Mammary epithelial cell (primary cell): ENCODE measurements at regions not wholly inside any gene's neighbourhood (a gene's known extent, or its start where the extent isn't known, plus 50 kb on each side); places are given as distances from the start of the nearest gene placed in this dataset.

Experiments
- EZH2 ChIP-seq: IDR thresholded peaks from 2 replicates; pipeline ENCODE4 v1.6.1; 2012; ENCODE audit warnings: low read length, inconsistent platforms, borderline replicate concordance
- TF ChIP-seq, protein P1 (sequence below), 2 donors: IDR thresholded peaks in 1 of 2; conservative IDR thresholded peaks in 1 of 2; 2 replicates each; pipeline ENCODE4 v1.5.1; 2011 to 2012; ENCODE audit warnings: inconsistent platforms in 2 of 2, low read length in 2 of 2, mild to moderate bottlenecking in 2 of 2, control low read depth in 1 of 2, low read depth in 1 of 2; ENCODE audit not compliant: insufficient read depth in 1 of 2; ENCODE audit errors: extremely low read depth in 1 of 2

DNA sequence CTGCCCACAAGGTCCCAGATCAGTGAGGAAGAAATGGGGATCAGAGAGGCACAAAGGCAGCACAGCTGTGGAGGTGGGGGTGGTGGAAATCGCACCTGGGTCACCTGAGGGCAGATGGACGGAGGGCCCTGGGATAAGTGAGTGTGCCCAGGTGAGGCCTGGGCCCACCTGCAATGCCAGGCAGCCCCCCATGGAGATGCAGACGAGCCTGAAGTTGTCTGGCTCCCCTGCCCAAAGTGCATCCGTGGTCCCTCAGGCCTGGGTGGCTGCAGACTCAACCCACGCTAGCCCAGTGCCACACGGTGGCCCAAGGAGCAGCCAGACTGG lies 84.9 kb downstream of the NCOR2 start:
- TF ChIP-seq, protein P1, sequence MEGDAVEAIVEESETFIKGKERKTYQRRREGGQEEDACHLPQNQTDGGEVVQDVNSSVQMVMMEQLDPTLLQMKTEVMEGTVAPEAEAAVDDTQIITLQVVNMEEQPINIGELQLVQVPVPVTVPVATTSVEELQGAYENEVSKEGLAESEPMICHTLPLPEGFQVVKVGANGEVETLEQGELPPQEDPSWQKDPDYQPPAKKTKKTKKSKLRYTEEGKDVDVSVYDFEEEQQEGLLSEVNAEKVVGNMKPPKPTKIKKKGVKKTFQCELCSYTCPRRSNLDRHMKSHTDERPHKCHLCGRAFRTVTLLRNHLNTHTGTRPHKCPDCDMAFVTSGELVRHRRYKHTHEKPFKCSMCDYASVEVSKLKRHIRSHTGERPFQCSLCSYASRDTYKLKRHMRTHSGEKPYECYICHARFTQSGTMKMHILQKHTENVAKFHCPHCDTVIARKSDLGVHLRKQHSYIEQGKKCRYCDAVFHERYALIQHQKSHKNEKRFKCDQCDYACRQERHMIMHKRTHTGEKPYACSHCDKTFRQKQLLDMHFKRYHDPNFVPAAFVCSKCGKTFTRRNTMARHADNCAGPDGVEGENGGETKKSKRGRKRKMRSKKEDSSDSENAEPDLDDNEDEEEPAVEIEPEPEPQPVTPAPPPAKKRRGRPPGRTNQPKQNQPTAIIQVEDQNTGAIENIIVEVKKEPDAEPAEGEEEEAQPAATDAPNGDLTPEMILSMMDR (conservative IDR thresholded peaks at IDR 0.05 in 1 of 2, IDR thresholded peaks at IDR 0.05 in 1 of 2; ENCODE audit: extremely low read depth in 1 of 2, insufficient read depth in 1 of 2, low read depth in 1 of 2, low read length in 2 of 2), result no peak
- no peak for TF ChIP-seq EZH2
